ENCODE measurements at regions not wholly inside any gene's neighbourhood (a gene's known extent, or its start where the extent isn't known, plus 50 kb on each side); places are given as distances from the start of the nearest gene placed in this dataset.

GRCh38 chr11:13223112-13223511 lies 54.5 kb upstream of the BMAL1 start:
- DNase-seq, result no peak

- no peak for DNase-seq
These were observed 53.3 kb upstream of the BMAL1 start for GRCh38 chr11:13224324-13224723.

DNA sequence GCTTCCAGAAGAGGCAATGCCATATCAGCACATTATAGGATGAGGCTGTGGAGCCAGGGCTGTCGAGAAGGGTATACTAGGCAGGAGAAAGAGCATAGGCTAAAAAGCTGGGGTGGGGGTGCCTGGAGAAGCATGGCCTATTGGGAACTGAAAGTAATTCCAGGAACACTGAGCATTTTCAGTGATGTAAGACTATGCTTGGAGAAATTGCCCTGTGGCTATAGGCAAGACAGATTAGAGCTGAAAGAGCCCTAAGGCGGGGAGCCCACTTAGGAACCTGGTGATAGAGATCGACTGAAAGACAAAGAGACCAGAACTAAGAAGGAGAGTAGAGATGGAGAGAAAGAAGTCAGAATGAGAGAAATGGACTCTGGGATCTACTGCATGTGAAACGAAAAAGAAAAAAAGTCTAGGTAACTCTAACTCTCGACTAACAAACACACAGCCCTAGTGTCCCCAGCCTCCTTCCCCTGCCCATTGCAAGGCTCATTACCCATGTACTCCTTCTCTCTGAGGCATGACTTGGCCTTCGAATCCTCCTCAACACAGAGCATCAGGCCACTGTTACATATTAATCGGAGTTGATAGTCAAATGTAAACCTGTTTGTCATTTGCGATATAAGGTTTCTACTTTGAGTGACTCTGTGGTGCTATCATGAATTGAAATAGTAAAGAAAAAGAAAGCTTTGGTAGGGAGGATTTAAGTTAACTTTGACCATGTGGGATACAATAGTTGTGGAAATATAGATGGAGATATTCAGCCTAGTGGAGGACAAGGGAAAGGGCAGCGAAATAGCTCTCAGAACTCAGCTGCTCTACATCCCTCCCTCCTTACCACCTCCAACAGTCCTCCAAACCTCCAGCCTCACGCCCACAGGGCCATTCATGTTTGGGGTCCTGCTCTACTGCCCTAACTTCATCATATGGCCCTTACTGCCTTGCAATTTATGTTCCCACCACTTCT lies 52.3 kb upstream of the BMAL1 start:
- DNase-seq, result no peak

DNA sequence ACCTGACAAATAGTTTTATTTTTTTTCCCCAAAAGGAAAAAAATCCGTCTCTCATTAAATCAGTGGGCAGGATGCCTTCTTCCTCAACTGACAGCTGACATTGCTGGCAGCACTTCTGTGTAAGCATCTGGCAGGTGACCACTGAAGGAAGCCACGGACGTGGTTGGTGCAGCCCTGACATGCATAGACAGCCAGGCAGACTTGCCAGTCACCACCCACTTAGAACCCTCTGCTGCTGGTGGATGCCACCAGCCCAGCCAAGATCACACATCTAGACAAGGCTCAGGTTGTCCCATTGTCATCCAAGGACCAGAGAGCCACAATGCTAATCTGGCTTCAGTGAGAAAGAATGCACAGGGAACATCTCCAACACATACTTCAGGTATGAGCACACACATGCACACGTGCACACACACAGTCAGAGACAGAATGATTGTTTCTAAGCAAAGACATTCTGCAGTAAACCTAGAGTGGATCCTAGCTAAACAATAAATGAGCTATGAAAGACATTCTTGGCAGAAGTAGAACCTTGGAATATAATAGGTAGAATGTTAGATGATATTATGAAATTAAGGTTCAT lies 49.8 kb upstream of the BMAL1 start:
- DNase-seq, result no peak
